GM18498 (cell line): ENCODE measurements at regions not wholly inside any gene's neighbourhood (a gene's known extent, or its start where the extent isn't known, plus 50 kb on each side); places are given as distances from the start of the nearest gene placed in this dataset.
A peak's percentile ranks its signal among the peaks of the same experiment; 100 is the strongest.

Experiments
- ATAC-seq: cut with Tn5 transposase; IDR thresholded peaks from one replicate; pipeline ENCODE4 v1.9.1; 2021; ENCODE audit warnings: mild to moderate bottlenecking, moderate library complexity; ENCODE audit not compliant: unreplicated experiment

- ATAC-seq, result no peak
These were observed 561.9 kb downstream of the CDK5RAP2 start for GRCh38 chr9:120018037-120018436.

- ATAC-seq, result no peak
These were observed 563.7 kb downstream of the CDK5RAP2 start for GRCh38 chr9:120016231-120016630.

DNA sequence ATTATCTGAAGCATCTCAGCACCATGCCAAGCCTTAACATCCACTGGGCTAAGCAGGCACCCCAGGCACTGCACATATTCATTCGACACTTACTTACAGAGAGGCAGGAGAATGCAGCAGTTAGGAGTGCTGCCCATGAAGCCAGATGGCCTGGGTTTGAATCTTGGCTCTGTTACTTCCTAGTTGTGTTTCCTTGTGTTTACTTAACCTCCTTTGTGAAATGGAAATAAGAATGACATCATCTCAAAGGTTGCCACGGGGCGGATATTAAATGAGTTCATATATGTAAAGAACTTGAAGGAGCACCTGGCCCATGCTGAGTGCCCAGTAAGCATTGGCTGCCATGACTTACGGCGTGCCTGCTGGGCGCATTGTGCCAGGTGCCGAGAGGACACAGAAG, 565.2 kb downstream of the CDK5RAP2 start:
- no peak for ATAC-seq

GRCh38 chr9:120009856-120010255, 570.1 kb downstream of the CDK5RAP2 start:
- no peak for ATAC-seq

DNA sequence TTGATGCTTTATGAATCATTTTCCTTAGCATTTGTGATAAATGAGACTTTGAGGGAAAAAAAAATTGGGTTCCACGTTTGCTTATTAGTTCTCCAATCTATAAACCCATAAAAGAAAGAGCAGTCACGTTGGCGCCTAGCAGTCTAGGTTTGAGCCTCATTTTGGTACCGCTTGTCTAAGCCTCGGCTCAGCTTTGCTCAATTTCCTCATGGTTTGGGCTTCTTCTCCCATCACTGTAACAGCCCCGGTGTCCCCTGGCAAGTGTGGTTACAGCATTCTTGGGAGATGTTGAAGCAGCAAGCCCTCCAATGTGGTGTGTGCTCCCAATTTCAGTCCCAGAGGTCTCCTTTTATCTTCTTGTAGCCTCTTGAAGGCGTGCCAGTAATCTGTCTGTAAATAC, 578.4 kb downstream of the CDK5RAP2 start:
- no peak for ATAC-seq

GRCh38 chr9:119998614-119999013, 581.4 kb downstream of the CDK5RAP2 start:
- ATAC-seq, result no peak

GRCh38 chr9:119991797-119992196, 588.2 kb downstream of the CDK5RAP2 start:
- ATAC-seq, result no peak

DNA sequence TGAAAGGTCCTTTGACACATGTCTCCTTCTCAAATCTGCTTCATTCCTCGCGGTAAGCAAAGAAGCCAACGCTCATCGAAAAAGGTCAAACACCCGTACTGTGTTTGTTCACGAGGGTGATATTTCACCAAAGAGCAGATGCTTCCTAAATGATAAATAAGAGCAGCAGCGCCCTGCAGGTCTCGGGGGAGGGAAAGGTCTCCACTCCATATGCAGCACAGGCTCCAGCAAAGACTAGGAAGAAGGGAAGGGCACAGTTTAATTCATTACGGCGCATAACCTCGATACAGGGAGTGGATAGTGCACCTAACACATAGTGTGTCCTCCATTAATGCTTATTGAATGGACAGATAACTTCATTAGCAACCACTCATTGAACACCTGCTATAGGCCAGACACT, 593.3 kb downstream of the CDK5RAP2 start:
- no peak for ATAC-seq

- no peak for ATAC-seq
These were observed 593.8 kb downstream of the CDK5RAP2 start for GRCh38 chr9:119986205-119986604.

- ATAC-seq, result no peak
These were observed 604.8 kb upstream of the BRINP1 start for GRCh38 chr9:119974026-119974425.

DNA sequence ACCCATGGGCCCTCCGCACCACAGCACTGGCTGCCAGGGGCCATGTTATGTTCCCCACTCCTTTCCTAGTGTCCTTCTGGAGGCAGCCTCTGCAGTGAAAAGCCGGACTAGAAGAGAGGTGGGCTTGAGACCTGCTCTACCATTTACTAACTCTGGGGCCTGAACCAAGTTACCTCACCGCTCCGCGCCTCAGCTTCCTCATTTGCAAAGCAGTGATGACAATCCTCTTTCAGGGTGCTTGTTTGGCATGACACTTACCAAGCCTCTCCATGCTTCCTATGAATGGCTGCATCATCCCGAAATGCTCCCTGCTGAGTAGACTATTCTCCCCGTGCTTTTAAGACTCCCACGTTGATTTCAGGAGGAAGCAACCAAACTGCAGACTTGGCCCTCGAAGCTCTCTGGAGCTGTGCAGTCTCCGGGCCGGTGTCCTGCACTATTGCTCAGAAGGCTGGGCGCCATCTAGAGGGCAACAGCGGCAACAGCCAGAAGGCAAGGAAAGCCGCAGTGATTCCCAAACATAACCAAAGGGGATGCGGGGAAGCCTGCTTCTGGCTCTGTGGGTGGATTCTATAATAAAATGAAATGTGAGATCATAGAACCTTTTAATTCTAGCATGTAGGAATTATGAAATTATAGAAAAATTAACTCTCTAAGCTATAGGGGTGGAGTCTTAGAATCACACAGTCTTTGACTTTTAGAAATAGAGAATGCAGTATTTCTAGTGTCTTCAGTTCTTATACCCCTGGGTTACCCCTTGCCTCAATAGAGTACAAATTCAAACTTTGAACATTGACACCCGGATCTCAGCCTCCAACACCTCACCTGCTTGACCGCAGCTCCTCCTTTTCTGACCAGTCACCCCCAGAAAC, 599.8 kb upstream of the BRINP1 start:
- ATAC-seq, result peak; percentile 93

DNA sequence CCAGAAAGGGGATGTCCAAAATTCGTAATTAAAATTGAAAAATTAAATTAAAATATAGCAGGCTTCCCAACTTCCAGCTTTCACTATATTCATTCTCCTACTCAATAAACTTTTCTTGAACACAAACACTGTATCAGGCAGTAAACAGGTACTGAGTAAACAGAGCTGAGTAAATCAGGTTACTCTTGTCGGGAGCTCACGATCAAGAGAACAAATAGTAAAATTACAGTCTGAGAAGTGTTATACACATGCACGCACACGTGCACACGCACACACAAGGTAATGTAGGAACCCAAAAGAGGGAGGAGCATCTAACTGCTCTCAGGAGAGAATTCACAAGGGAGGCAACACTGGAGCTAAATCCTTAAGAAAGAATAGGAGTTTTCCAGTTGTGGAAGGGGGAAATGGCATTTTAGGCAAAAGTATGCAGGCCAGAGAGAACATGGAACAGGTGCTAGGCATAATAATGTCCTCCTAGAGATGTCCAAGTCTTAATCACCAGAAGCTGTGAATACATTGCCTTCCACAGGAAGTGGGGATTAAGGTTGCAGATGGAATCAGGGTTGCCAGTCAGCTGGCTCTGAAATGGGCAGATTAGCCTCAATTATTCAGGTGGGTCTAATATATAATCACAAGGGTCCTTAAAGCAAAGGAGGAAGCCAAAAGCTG, 598.8 kb upstream of the BRINP1 start:
- no peak for ATAC-seq

- no peak for ATAC-seq
These were observed 594.6 kb upstream of the BRINP1 start for GRCh38 chr9:119963798-119964372.

DNA sequence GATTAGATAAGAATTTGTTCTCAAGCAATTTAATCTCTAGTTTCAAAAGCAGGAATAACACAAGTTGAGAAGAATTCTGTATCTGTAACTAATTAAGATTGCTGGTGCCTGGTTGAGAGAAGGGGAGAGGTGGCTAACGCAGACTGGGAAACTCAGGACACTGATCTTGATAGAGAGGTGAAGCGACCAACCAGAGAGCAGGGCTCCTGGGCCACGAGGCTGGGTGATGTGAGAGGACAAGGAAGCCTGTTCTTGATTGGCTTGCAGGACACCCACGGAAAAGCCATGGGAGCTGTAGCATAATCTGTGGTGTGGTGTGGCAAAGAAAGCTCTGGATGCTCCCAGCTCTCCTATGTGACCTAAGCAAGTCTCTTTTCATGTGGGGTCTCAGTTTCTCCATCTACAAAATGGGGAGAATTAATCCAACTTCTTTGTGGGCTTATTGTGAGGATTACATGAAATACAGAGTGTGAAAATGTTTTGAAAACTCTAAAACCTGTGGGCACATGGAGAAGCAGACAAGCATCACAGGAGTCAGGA, 594.1 kb upstream of the BRINP1 start:
- ATAC-seq, result no peak

DNA sequence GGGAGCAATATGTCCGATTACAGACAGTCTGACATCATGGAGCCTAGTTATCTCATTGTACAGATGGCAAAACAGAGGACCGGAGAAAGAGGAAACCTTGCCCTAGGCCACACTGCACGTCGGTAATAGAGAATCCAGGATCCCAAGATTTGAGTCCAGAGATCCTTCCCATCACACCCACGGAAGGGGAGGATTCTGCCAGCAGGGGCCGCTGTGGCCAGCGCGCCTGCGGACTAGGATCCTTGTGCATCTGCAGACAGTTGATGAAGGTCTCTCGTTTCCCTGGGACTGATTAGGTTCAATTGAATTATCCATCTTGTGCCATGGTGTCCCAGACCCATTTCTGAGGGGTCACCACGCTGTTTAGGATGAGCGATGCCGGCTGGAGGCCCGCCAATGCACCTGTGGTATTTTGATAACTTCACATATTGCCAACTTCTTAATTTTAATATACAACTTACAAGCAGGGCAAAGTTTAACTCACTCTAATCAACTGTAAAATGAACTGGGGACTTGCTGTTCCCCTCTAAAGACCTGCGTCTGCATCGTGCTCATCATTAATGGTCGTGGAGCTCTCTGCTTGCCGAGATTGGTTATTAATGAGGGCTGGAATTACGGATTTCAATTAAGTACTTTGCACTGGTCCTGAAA, 592.7 kb upstream of the BRINP1 start:
- ATAC-seq, result no peak

GRCh38 chr9:119959846-119960545, 590.8 kb upstream of the BRINP1 start:
- no peak for ATAC-seq

DNA sequence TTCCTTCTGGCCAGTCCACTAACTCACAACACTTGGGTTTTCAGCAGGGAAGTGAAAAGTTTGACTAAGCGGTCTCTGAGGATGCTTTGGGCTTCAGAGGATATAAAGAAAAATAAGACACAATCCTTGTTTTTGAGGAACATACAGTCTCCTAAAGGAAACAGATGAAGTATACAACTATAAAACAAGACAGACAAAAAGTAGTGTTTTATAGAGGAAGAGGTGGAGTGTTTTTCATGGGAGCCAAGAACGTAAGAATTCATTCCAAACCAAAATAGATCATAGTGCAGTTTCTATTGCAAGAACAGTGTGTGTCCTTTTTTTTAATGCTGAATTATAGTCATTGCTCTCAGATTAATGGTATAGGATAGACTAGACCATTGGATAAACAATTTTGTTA, 586.9 kb upstream of the BRINP1 start:
- no peak for ATAC-seq

DNA sequence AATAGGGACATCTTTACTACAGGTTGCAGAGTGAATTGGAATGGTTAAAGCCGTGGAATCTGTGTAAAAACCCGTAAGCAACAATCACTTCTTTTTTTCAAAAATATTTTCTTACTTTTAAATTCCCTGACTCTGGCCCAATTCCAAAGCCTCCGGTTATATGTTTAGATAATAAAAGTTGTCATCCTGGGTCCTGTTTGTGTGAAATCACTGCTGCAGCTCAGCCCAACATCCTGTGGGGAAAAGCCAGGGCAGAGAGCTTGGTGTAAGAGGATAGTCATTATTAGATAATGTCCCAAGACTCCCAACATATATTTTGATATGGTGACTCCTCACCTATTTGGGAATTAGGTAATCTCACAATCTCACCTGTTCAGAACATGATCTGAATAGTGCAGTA, 586.0 kb upstream of the BRINP1 start:
- ATAC-seq, result no peak

- no peak for ATAC-seq
These were observed 582.4 kb upstream of the BRINP1 start for GRCh38 chr9:119951591-119951990.

- ATAC-seq, result no peak
These were observed 581.9 kb upstream of the BRINP1 start for GRCh38 chr9:119951090-119951489.

GRCh38 chr9:119945686-119946085, 576.5 kb upstream of the BRINP1 start:
- ATAC-seq, result no peak
